Psoas muscle (tissue), 7 donors: ENCODE measurements at regions not wholly inside any gene's neighbourhood (a gene's known extent, or its start where the extent isn't known, plus 50 kb on each side); places are given as distances from the start of the nearest gene placed in this dataset.

Experiments
- ATAC-seq, 4 donors: fragments of 200-7000 bp; cut with Tn5 transposase; one replicate each; pipeline ENCODE4 v1.9.1; 2020; ENCODE audit warnings: moderate library complexity in 3 of 4, mild to moderate bottlenecking in 2 of 4
- DNase-seq, 2 donors: peaks; one replicate each; pipeline ENCODE4 v3.0.0-alpha.2; 2020
- H3K27ac ChIP-seq: fragments of 200-600 bp; one replicate; pipeline ENCODE4 v1.8.0; 2022
- H3K27me3 ChIP-seq, 3 donors: fragments of 200-600 bp in 1 of 3; one replicate each; pipeline versions ENCODE4 v1.6.1 to v1.8.0; 2013 to 2022; ENCODE audit warnings: low read length in 2 of 3, mild to moderate bottlenecking in 2 of 3, moderate library complexity in 1 of 3; ENCODE audit not compliant: insufficient read depth in 3 of 3
- H3K36me3 ChIP-seq, 2 donors: fragments of 200-600 bp in 1 of 2; one replicate each; pipeline versions ENCODE4 v1.6.1 to v1.8.0; 2013 to 2022; ENCODE audit warnings: low read depth in 1 of 2, mild to moderate bottlenecking in 1 of 2, moderate library complexity in 1 of 2; ENCODE audit not compliant: insufficient read depth in 1 of 2
- H3K4me1 ChIP-seq: fragments of 200-600 bp; one replicate; pipeline ENCODE4 v1.8.0; 2022
- H3K4me3 ChIP-seq: fragments of 200-600 bp; one replicate; pipeline ENCODE4 v1.8.0; 2022; ENCODE audit warnings: mild to moderate bottlenecking
- H3K9me3 ChIP-seq: fragments of 200-600 bp; one replicate; pipeline ENCODE4 v1.8.0; 2022
- CTCF ChIP-seq: fragments of 200-600 bp; IDR thresholded peaks from one replicate; pipeline ENCODE4 v1.8.0; 2022; ENCODE audit warnings: antibody characterized with exemption
- WGBS, 3 donors: extraction: QIAGEN DNeasy Blood & Tissue Kit; methylation state at CpG; one replicate each; pipeline versions ENCODE4 v1.1.6 to v1.1.7; 2013; 5-methylcytosine and 5-hydroxymethylcytosine counted together
- intact Hi-C, 2 donors: fragments of 100-400 bp; cut with DNase I; formaldehyde crosslinking; loops; one replicate each; pipeline versions ENCODE4 v1.11.0 to v1.14.2; 2022
- donor health status: healthy with polysubstance abuse.
- donor health status: DM: no; HTN: no; CAD: no; lungs with moderate emphysema.
- donor health status: Bipolar disorder and iron deficiency.
- donor health status: healthy.
- donor health status: DM: yes; HTN: yes; CAD: no.
- donor health status: DM: no; HTN: no; CAD: no.
- donor health status: DM: yes; HTN: yes; CAD: no.

DNA sequence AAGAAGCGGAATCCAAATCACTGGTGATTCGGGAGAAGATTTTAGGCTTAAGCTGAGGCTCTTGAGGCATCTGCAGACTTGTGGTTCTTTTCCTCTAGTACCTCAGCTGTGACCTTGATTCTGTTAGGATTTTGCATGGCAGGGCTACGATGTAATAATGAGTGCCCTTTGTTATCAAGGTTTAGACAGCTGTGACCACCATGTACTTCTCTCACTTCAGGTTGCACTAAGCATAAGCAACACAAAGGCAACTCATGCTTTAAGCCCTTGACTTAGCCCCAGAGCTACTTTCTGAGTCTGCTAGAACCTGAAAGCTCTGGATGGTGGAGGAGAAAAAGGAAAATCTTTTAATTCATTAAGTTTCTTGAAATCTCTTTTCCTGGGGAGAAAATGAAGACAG, 1052.3 kb upstream of the PHF14 start:
- no peak overlapping the region for H3K27ac ChIP-seq
- ATAC-seq (no peak), DNase-seq (no peak)
- peaks cover 6% of the 10 kb centered on the region for H3K9me3 ChIP-seq
- intact Hi-C loops: no loop called here
- no peaks in the 10 kb centered on the region for H3K27me3 ChIP-seq
- no peak for TF ChIP-seq CTCF
- no peaks in the 10 kb centered on the region for H3K4me1 ChIP-seq
- no peak overlapping the region for H3K4me3 ChIP-seq
- WGBS, 3 donors: 77 to 80% (median 79%) methylated on average over 3 of the region's 3 CpGs
- no peaks in the 10 kb centered on the region for H3K36me3 ChIP-seq

DNA sequence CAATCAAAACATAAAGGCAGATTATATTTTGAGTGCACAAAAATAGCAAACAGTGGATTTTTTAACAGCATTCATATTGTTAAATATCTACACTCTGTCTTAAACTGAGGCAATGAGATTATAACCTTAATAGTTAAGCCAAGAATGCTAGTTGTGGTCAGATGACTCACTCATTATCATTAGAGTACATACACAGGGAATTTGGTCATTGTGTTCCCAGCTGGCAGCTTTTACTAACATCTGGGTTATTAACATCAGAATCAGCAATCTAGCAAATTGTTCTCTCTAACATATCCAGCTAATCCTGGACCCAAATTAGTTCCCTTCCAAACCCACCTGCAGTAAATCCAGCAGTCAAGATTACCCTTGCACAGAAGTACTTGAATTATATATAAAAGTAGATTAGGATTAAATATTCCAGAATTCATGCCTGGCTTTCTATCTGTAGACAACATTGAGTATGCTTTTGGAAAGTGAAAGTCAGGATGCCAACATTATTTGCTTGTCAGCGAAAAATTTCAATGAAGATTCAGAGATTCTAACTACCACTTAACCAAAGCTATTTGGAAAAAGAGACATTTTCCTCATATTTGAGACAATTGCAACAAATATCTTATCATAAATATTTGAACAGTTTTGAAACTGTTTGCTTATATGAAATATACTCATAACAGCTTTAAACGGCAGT, 1035.6 kb upstream of the PHF14 start:
- H3K4me3 ChIP-seq: no peak overlapping the region
- WGBS, 3 donors: 68 to 73% (median 72%) methylated on average over 2 of the region's 2 CpGs
- intact Hi-C loops: no loop called here

DNA sequence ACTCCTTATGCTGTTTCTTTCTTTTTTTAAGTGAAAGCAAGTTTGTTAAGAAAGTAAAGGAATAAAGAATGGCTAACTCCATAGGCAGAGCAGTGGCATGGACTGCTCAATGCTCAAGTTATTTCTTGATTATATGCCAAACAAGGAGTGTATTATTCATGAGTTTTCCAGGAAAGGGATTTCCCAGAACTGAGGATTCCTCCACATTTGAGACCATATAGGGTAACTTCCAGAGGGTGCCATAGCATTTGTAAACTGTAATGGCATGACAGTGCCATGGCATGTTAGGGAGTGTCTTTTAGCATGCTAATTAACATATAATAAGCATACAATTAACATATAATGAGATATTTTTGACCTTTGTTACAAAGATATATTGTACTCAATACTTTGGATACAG, 1034.5 kb upstream of the PHF14 start:
- intact Hi-C loops: no loop called here
- H3K9me3 ChIP-seq: no peaks in the 10 kb centered on the region
- no peaks in the 10 kb centered on the region for H3K4me1 ChIP-seq
- ATAC-seq (no peak), DNase-seq (no peak)
- H3K4me3 ChIP-seq: no peak overlapping the region
- no peaks in the 10 kb centered on the region for H3K27me3 ChIP-seq
- TF ChIP-seq CTCF: no peak
- no peak overlapping the region for H3K27ac ChIP-seq
- no peaks in the 10 kb centered on the region for H3K36me3 ChIP-seq

More for the DNA sequence above, 1035.6 kb upstream of the PHF14 start:
- ATAC-seq: no peak
- H3K36me3 ChIP-seq: no peaks in the 10 kb centered on the region
- H3K27me3 ChIP-seq: no peaks in the 10 kb centered on the region
- H3K27ac ChIP-seq: no peak overlapping the region
- TF ChIP-seq CTCF: no peak
- no peaks in the 10 kb centered on the region for H3K4me1 ChIP-seq
- DNase-seq: no peak
- no peaks in the 10 kb centered on the region for H3K9me3 ChIP-seq

- no peaks in the 10 kb centered on the region for H3K36me3 ChIP-seq
- ATAC-seq (no peak), DNase-seq (no peak)
- no peak overlapping the region for H3K27ac ChIP-seq
- no peaks in the 10 kb centered on the region for H3K27me3 ChIP-seq
- H3K4me1 ChIP-seq: no peaks in the 10 kb centered on the region
- intact Hi-C loops: no loop called here
- H3K9me3 ChIP-seq: no peaks in the 10 kb centered on the region
- no peak for TF ChIP-seq CTCF
- no peak overlapping the region for H3K4me3 ChIP-seq
These were observed 1028.5 kb upstream of the PHF14 start for GRCh38 chr7:9945131-9945530.

DNA sequence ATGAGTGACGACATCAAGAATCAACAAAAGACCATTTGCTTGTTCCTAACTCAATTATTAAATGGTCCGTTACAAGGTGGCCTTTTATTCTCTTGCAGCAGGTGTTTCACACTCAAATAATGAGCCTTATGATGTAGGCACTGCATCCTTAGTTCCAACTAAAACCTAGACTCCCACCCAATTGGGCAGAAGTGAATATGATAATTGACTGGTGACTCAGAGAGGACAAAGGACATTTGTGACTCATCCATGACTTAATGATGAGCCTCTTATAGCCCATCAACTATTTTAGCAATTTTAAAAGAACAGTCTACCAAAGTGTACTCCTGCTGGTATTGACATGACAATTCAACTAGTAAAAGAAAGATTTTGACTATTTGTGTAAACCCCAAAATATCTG, 1027.8 kb upstream of the PHF14 start:
- no peaks in the 10 kb centered on the region for H3K36me3 ChIP-seq
- ATAC-seq (no peak), DNase-seq (no peak)
- no peaks in the 10 kb centered on the region for H3K9me3 ChIP-seq
- WGBS, 3 donors: 44 to 74% (median 64%) methylated on average over 2 of the region's 2 CpGs
- no peaks in the 10 kb centered on the region for H3K4me1 ChIP-seq
- no peak overlapping the region for H3K27ac ChIP-seq
- no peaks in the 10 kb centered on the region for H3K27me3 ChIP-seq
- no peak for TF ChIP-seq CTCF
- intact Hi-C loops: no loop called here
- no peak overlapping the region for H3K4me3 ChIP-seq
